Nephron (organoid): ENCODE measurements at regions not wholly inside any gene's neighbourhood (a gene's known extent, or its start where the extent isn't known, plus 50 kb on each side); places are given as distances from the start of the nearest gene placed in this dataset.

ENCODE experiments used
- H3K27ac Mint-ChIP-seq, 3 experiments: 2 replicates each; pipeline ENCODE4 v1.8.0; 2020; ENCODE audit warnings: mixed read lengths in 3 of 3, mild to moderate bottlenecking in 2 of 3, moderate library complexity in 1 of 3
- H3K27me3 Mint-ChIP-seq: 2 replicates; pipeline ENCODE4 v1.8.0; 2021; ENCODE audit warnings: low read depth, mild to moderate bottlenecking, moderate library complexity, mixed read lengths
- H3K36me3 Mint-ChIP-seq: 2 replicates; pipeline ENCODE4 v1.8.0; 2020; ENCODE audit warnings: low read depth, mixed read lengths
- H3K4me1 Mint-ChIP-seq: 2 replicates; pipeline ENCODE4 v1.8.0; 2020; ENCODE audit warnings: mixed read lengths
- H3K4me3 Mint-ChIP-seq, 3 experiments: 2 replicates each; pipeline ENCODE4 v1.8.0; 2020; ENCODE audit warnings: mild to moderate bottlenecking in 3 of 3, mixed read lengths in 3 of 3, moderate library complexity in 2 of 3
- H3K9me3 Mint-ChIP-seq: 2 replicates; pipeline ENCODE4 v1.8.0; 2020; ENCODE audit warnings: mixed read lengths
- CTCF ChIP-seq, 3 experiments: fragments of 200-600 bp; sonication (generic); IDR thresholded peaks; one replicate each; pipeline ENCODE4 v1.5.0; 2021; ENCODE audit warnings: antibody characterized with exemption in 3 of 3; ENCODE audit not compliant: unreplicated experiment in 3 of 3

GRCh38 chr1:38609166-38610025 lies 250.2 kb downstream of the RRAGC start:
- H3K36me3 Mint-ChIP-seq = no peaks in the 10 kb centered on the region
- H3K27me3 Mint-ChIP-seq = peaks cover 53% of the 10 kb centered on the region
- no peak for TF ChIP-seq CTCF (IDR thresholded peaks at IDR 0.05; ENCODE audit: unreplicated experiment in 3 of 3)
- peaks cover 22% of the 10 kb centered on the region for H3K4me1 Mint-ChIP-seq
- H3K9me3 Mint-ChIP-seq = no peaks in the 10 kb centered on the region
- no peak overlapping the region for H3K4me3 Mint-ChIP-seq
- no peak overlapping the region for H3K27ac Mint-ChIP-seq

- no peak overlapping the region for H3K4me3 Mint-ChIP-seq
- no peak overlapping the region for H3K27ac Mint-ChIP-seq
- H3K36me3 Mint-ChIP-seq = no peaks in the 10 kb centered on the region
- H3K4me1 Mint-ChIP-seq = peaks cover 15% of the 10 kb centered on the region
- peaks cover 57% of the 10 kb centered on the region for H3K27me3 Mint-ChIP-seq
- TF ChIP-seq CTCF (IDR thresholded peaks at IDR 0.05; ENCODE audit: unreplicated experiment in 3 of 3) = peak; percentile 49 to 70 (median 54)
- H3K9me3 Mint-ChIP-seq = no peaks in the 10 kb centered on the region
These were observed 251.2 kb downstream of the RRAGC start for GRCh38 chr1:38608202-38608864.

- no peak overlapping the region for H3K4me3 Mint-ChIP-seq
- H3K9me3 Mint-ChIP-seq = no peaks in the 10 kb centered on the region
- no peak for TF ChIP-seq CTCF (IDR thresholded peaks at IDR 0.05; ENCODE audit: unreplicated experiment in 3 of 3)
- no peak overlapping the region for H3K27ac Mint-ChIP-seq
- H3K4me1 Mint-ChIP-seq = peaks cover 15% of the 10 kb centered on the region
- H3K36me3 Mint-ChIP-seq = no peaks in the 10 kb centered on the region
- peaks cover 57% of the 10 kb centered on the region for H3K27me3 Mint-ChIP-seq
These were observed 252.0 kb downstream of the RRAGC start for GRCh38 chr1:38607526-38607925.

- Mint-ChIP-seq H3K27ac (no peak overlapping the region), H3K9me3 (no peaks in the 10 kb centered on the region), H3K36me3 (no peaks in the 10 kb centered on the region), H3K4me3 (no peak overlapping the region), H3K27me3 (peaks cover 48% of the 10 kb centered on the region), H3K4me1 (peaks cover 5% of the 10 kb centered on the region)
- no peak for TF ChIP-seq CTCF (IDR thresholded peaks at IDR 0.05; ENCODE audit: unreplicated experiment in 3 of 3)
These were observed 254.5 kb downstream of the RRAGC start for GRCh38 chr1:38605063-38605462.

- Mint-ChIP-seq H3K4me3 (no peak overlapping the region), H3K27ac (no peak overlapping the region), H3K27me3 (peaks cover 39% of the 10 kb centered on the region), H3K9me3 (no peaks in the 10 kb centered on the region), H3K4me1 (no peaks in the 10 kb centered on the region), H3K36me3 (no peaks in the 10 kb centered on the region)
- TF ChIP-seq CTCF (IDR thresholded peaks at IDR 0.05; ENCODE audit: unreplicated experiment in 3 of 3) = no peak
These were observed 255.7 kb downstream of the RRAGC start for GRCh38 chr1:38603907-38604306.
